Type B pancreatic cell (in vitro differentiated cells): ENCODE measurements at regions not wholly inside any gene's neighbourhood (a gene's known extent, or its start where the extent isn't known, plus 50 kb on each side); places are given as distances from the start of the nearest gene placed in this dataset.

Experiments
- DNase-seq: peaks from one replicate; pipeline ENCODE4 v3.0.0; 2021; ENCODE audit warnings: mixed read lengths; ENCODE audit not compliant: unreplicated experiment; ENCODE audit errors: extremely low spot score
- H3K27ac Mint-ChIP-seq: 2 replicates; pipeline ENCODE4 v1.8.0; 2021; ENCODE audit warnings: mild to moderate bottlenecking, mixed read lengths
- H3K27me3 Mint-ChIP-seq: 2 replicates; pipeline ENCODE4 v1.8.0; 2021; ENCODE audit warnings: mixed read lengths
- H3K36me3 Mint-ChIP-seq: 2 replicates; pipeline ENCODE4 v1.8.0; 2021; ENCODE audit warnings: mixed read lengths
- H3K4me1 Mint-ChIP-seq: one replicate; pipeline ENCODE4 v1.8.0; 2021; ENCODE audit warnings: mixed read lengths; ENCODE audit not compliant: unreplicated experiment
- H3K4me3 Mint-ChIP-seq: 2 replicates; pipeline ENCODE4 v1.8.0; 2021; ENCODE audit warnings: mild to moderate bottlenecking, mixed read lengths
- H3K9me3 Mint-ChIP-seq: 2 replicates; pipeline ENCODE4 v1.8.0; 2021; ENCODE audit warnings: mixed read lengths
- CTCF ChIP-seq: fragments of 200-600 bp; sonication (generic); conservative IDR thresholded peaks from 2 replicates; pipeline ENCODE4 v1.5.0; 2021; ENCODE audit warnings: antibody characterized with exemption, mild to moderate bottlenecking

GRCh38 chr5:96052374-96052773 is 90.7 kb upstream of the ELL2 start:
- TF ChIP-seq CTCF: no peak
- no peaks in the 10 kb centered on the region for H3K36me3 Mint-ChIP-seq
- H3K4me1 Mint-ChIP-seq: no peaks in the 10 kb centered on the region
- H3K4me3 Mint-ChIP-seq: no peak overlapping the region
- H3K27me3 Mint-ChIP-seq: no peaks in the 10 kb centered on the region
- H3K9me3 Mint-ChIP-seq: no peaks in the 10 kb centered on the region
- DNase-seq: no peak
- H3K27ac Mint-ChIP-seq: no peak overlapping the region

GRCh38 chr5:96051401-96051830 is 89.8 kb upstream of the ELL2 start:
- TF ChIP-seq CTCF: no peak
- Mint-ChIP-seq H3K9me3 (no peaks in the 10 kb centered on the region), H3K27ac (no peak overlapping the region), H3K4me1 (no peaks in the 10 kb centered on the region), H3K36me3 (no peaks in the 10 kb centered on the region), H3K27me3 (no peaks in the 10 kb centered on the region), H3K4me3 (no peak overlapping the region)
- no peak for DNase-seq

- no peak for DNase-seq
- Mint-ChIP-seq H3K4me1 (no peaks in the 10 kb centered on the region), H3K27me3 (no peaks in the 10 kb centered on the region), H3K4me3 (no peak overlapping the region), H3K36me3 (no peaks in the 10 kb centered on the region), H3K27ac (no peak overlapping the region), H3K9me3 (no peaks in the 10 kb centered on the region)
- no peak for TF ChIP-seq CTCF
These were observed 88.7 kb upstream of the ELL2 start for GRCh38 chr5:96050273-96050880.

- Mint-ChIP-seq H3K4me3 (no peak overlapping the region), H3K4me1 (no peaks in the 10 kb centered on the region), H3K27me3 (no peaks in the 10 kb centered on the region), H3K36me3 (no peaks in the 10 kb centered on the region), H3K9me3 (no peaks in the 10 kb centered on the region), H3K27ac (no peak overlapping the region)
- no peak for DNase-seq
- no peak for TF ChIP-seq CTCF
These were observed 88.0 kb upstream of the ELL2 start for GRCh38 chr5:96049398-96050272.

- no peak for DNase-seq
- Mint-ChIP-seq H3K9me3 (no peaks in the 10 kb centered on the region), H3K4me1 (no peaks in the 10 kb centered on the region), H3K4me3 (no peak overlapping the region), H3K27me3 (no peaks in the 10 kb centered on the region), H3K36me3 (no peaks in the 10 kb centered on the region), H3K27ac (no peak overlapping the region)
- no peak for TF ChIP-seq CTCF
These were observed 87.1 kb upstream of the ELL2 start for GRCh38 chr5:96048763-96049162.
